BLaER1 treated with 17β-estradiol and CSF1 and Interleukin-3, amounts not matched to agents 10 nM and 100 nM (cell line): ENCODE measurements at regions not wholly inside any gene's neighbourhood (a gene's known extent, or its start where the extent isn't known, plus 50 kb on each side); places are given as distances from the start of the nearest gene placed in this dataset.
"Not testable (repeated sequence)": the region's sequence is repeated elsewhere in the genome, so short reads cannot be mapped to it uniquely, and the experiment has no call there.

Experiments
- H3K27ac ChIP-seq, 11 experiments: shearing (Covaris generic); formaldehyde crosslinking; 2 replicates each; pipeline ENCODE4 v1.8.1; 2022
- H3K27me3 ChIP-seq, 11 experiments: shearing (Covaris generic); formaldehyde crosslinking; 2 replicates each; pipeline ENCODE4 v1.8.1; 2022
- H3K36me3 ChIP-seq, 11 experiments: shearing (Covaris generic); formaldehyde crosslinking; 2 replicates each; pipeline ENCODE4 v1.8.1; 2022
- H3K4me1 ChIP-seq, 10 experiments: shearing (Covaris generic); formaldehyde crosslinking; 2 replicates each; pipeline ENCODE4 v1.8.1; 2022
- H3K4me2 ChIP-seq, 11 experiments: shearing (Covaris generic); formaldehyde crosslinking; 2 replicates each; pipeline ENCODE4 v1.8.1; 2022
- H3K4me3 ChIP-seq, 10 experiments: shearing (Covaris generic); formaldehyde crosslinking; 2 replicates each; pipeline ENCODE4 v1.8.1; 2022
- H3K9ac ChIP-seq, 11 experiments: shearing (Covaris generic); formaldehyde crosslinking; 2 replicates each; pipeline ENCODE4 v1.8.1; 2022
- H3K9me3 ChIP-seq, 11 experiments: shearing (Covaris generic); formaldehyde crosslinking; replicated peaks in 1 of 11; 2 replicates each; pipeline ENCODE4 v1.8.1; 2022
- H4K20me1 ChIP-seq, 11 experiments: shearing (Covaris generic); formaldehyde crosslinking; 2 replicates each; pipeline ENCODE4 v1.8.1; 2022
- Cebpa-rat ChIP-seq, 11 experiments: shearing (Covaris generic); IDR thresholded peaks; 2 replicates each; pipeline ENCODE4 v1.8.1; 2022

GRCh38 chr11:92099183-92099582 lies 125.4 kb upstream of the FAT3 start:
- no peak for TF ChIP-seq Cebpa-rat (IDR thresholded peaks at IDR 0.05)
- no peak overlapping the region for H3K9ac ChIP-seq
- no peaks in the 10 kb centered on the region for H3K4me1 ChIP-seq
- no peak overlapping the region for H3K27ac ChIP-seq
- H4K20me1 ChIP-seq = no peaks in the 10 kb centered on the region
- H3K4me2 ChIP-seq = no peak overlapping the region
- no peak overlapping the region for H3K4me3 ChIP-seq
- no peaks in the 10 kb centered on the region for H3K36me3 ChIP-seq
- no peaks in the 10 kb centered on the region for H3K9me3 ChIP-seq
- H3K27me3 ChIP-seq = no peaks in the 10 kb centered on the region

GRCh38 chr11:92098172-92098571 lies 126.4 kb upstream of the FAT3 start:
- TF ChIP-seq Cebpa-rat (IDR thresholded peaks at IDR 0.05) = no peak

GRCh38 chr11:92087725-92088537 lies 136.7 kb upstream of the FAT3 start:
- no peaks in the 10 kb centered on the region for H4K20me1 ChIP-seq
- TF ChIP-seq Cebpa-rat (IDR thresholded peaks at IDR 0.05) = no peak
- peaks cover 0 to 30% (median 0%) of the 10 kb centered on the region in 10 experiments; a peak in 7 of 20 replicates for H3K4me1 ChIP-seq
- no peak overlapping the region for H3K4me2 ChIP-seq
- H3K27me3 ChIP-seq = no peaks in the 10 kb centered on the region
- peaks cover 0 to 6% (median 0%) of the 10 kb centered on the region in 11 experiments; a peak in 1 of 22 replicates for H3K9me3 ChIP-seq
- no peak overlapping the region for H3K27ac ChIP-seq
- no peak overlapping the region for H3K4me3 ChIP-seq
- no peak overlapping the region for H3K9ac ChIP-seq
- H3K36me3 ChIP-seq = no peaks in the 10 kb centered on the region

More at GRCh38 chr11:92098172-92098571, 126.4 kb upstream of the FAT3 start:
- Histone ChIP-seq H3K4me2 (no peak overlapping the region), H4K20me1 (no peaks in the 10 kb centered on the region), H3K9ac (no peak overlapping the region), H3K4me3 (no peak overlapping the region), H3K4me1 (no peaks in the 10 kb centered on the region), H3K9me3 (no peaks in the 10 kb centered on the region), H3K27ac (no peak overlapping the region), H3K36me3 (no peaks in the 10 kb centered on the region), H3K27me3 (no peaks in the 10 kb centered on the region)

- Histone ChIP-seq H3K4me1 (peaks cover 0 to 38% (median 0%) of the 10 kb centered on the region in 10 experiments; a peak in 7 of 20 replicates), H3K9me3 (peaks cover 0 to 6% (median 0%) of the 10 kb centered on the region in 11 experiments; a peak in 1 of 22 replicates), H3K27ac (peak overlapping the region in 3 of 11 experiments; percentile 7 to 48 (median 47); a peak in 5 of 22 replicates), H3K4me2 (peak overlapping the region in 3 of 11 experiments; percentile 43 to 67 (median 45); a peak in 5 of 22 replicates), H3K36me3 (no peaks in the 10 kb centered on the region), H3K9ac (no peak overlapping the region), H3K27me3 (no peaks in the 10 kb centered on the region), H4K20me1 (no peaks in the 10 kb centered on the region), H3K4me3 (no peak overlapping the region)
- TF ChIP-seq Cebpa-rat (IDR thresholded peaks at IDR 0.05) = no peak
Observed at GRCh38 chr11:92083123-92083522, 141.5 kb upstream of the FAT3 start.

- Histone ChIP-seq H3K9me3 (peaks cover 0 to 6% (median 0%) of the 10 kb centered on the region in 11 experiments; a peak in 1 of 22 replicates), H3K9ac (no peak overlapping the region), H3K4me1 (peaks cover 0 to 38% (median 0%) of the 10 kb centered on the region in 10 experiments; a peak in 7 of 20 replicates), H3K36me3 (no peaks in the 10 kb centered on the region), H3K27ac (peak overlapping the region in 3 of 11 experiments; percentile 7 to 48 (median 47); a peak in 5 of 22 replicates), H3K27me3 (no peaks in the 10 kb centered on the region), H4K20me1 (no peaks in the 10 kb centered on the region), H3K4me3 (no peak overlapping the region), H3K4me2 (peak overlapping the region in 3 of 11 experiments; percentile 43 to 67 (median 45); a peak in 5 of 22 replicates)
- no peak for TF ChIP-seq Cebpa-rat (IDR thresholded peaks at IDR 0.05)
Observed at GRCh38 chr11:92082652-92083051, 142.0 kb upstream of the FAT3 start.

GRCh38 chr11:92074498-92074897 lies 150.1 kb upstream of the FAT3 start:
- not testable (repeated sequence) for H3K4me3 ChIP-seq, H3K9me3 ChIP-seq, H3K4me1 ChIP-seq, H3K4me2 ChIP-seq, H3K27ac ChIP-seq, H3K27me3 ChIP-seq, H4K20me1 ChIP-seq, H3K9ac ChIP-seq, H3K36me3 ChIP-seq

GRCh38 chr11:92071660-92072059 lies 153.0 kb upstream of the FAT3 start:
- Histone ChIP-seq H4K20me1 (no peaks in the 10 kb centered on the region), H3K27ac (no peak overlapping the region), H3K9me3 (peaks cover 0 to 9% (median 4%) of the 10 kb centered on the region in 11 experiments; a peak in 7 of 22 replicates), H3K27me3 (no peaks in the 10 kb centered on the region), H3K9ac (no peak overlapping the region), H3K4me2 (no peak overlapping the region), H3K36me3 (no peaks in the 10 kb centered on the region), H3K4me3 (no peak overlapping the region), H3K4me1 (no peaks in the 10 kb centered on the region)
- TF ChIP-seq Cebpa-rat (IDR thresholded peaks at IDR 0.05) = no peak

- H3K27ac ChIP-seq = no peak overlapping the region
- no peak for TF ChIP-seq Cebpa-rat (IDR thresholded peaks at IDR 0.05)
- no peak overlapping the region for H3K9ac ChIP-seq
Observed at GRCh38 chr11:92070026-92070889, 154.4 kb upstream of the FAT3 start.

GRCh38 chr11:92067016-92067415 lies 157.6 kb upstream of the FAT3 start:
- H3K36me3 ChIP-seq = no peaks in the 10 kb centered on the region
- H3K4me2 ChIP-seq = no peak overlapping the region
- H3K9ac ChIP-seq = no peak overlapping the region
- no peak for TF ChIP-seq Cebpa-rat (IDR thresholded peaks at IDR 0.05)
- H3K9me3 ChIP-seq = no peaks in the 10 kb centered on the region; a peak in 1 of 22 replicates
- no peaks in the 10 kb centered on the region for H3K27me3 ChIP-seq
- no peak overlapping the region for H3K27ac ChIP-seq
- H4K20me1 ChIP-seq = no peaks in the 10 kb centered on the region
- H3K4me3 ChIP-seq = no peak overlapping the region
- no peaks in the 10 kb centered on the region for H3K4me1 ChIP-seq

More at GRCh38 chr11:92070026-92070889, 154.4 kb upstream of the FAT3 start:
- Histone ChIP-seq H3K27me3 (no peaks in the 10 kb centered on the region), H3K36me3 (no peaks in the 10 kb centered on the region), H3K4me2 (no peak overlapping the region), H3K9me3 (peaks cover 0 to 9% (median 4%) of the 10 kb centered on the region in 11 experiments; a peak in 7 of 22 replicates), H3K4me1 (no peaks in the 10 kb centered on the region), H4K20me1 (no peaks in the 10 kb centered on the region), H3K4me3 (no peak overlapping the region)
